GM23248 (cell line): ENCODE measurements at regions not wholly inside any gene's neighbourhood (a gene's known extent, or its start where the extent isn't known, plus 50 kb on each side); places are given as distances from the start of the nearest gene placed in this dataset.

Source experiments
- EZH2 ChIP-seq: fragments of 200-600 bp; sonication (generic); IDR thresholded peaks from 2 replicates; pipeline ENCODE4 v1.6.1; 2018; ENCODE audit warnings: antibody characterized with exemption, mild to moderate bottlenecking; ENCODE audit not compliant: insufficient read depth, poor library complexity, severe bottlenecking
- EZH2phosphoT487 ChIP-seq: fragments of 200-600 bp; sonication (generic); IDR thresholded peaks from 2 replicates; pipeline ENCODE4 v1.6.1; 2018; ENCODE audit warnings: antibody characterized with exemption, moderate library complexity, mild to moderate bottlenecking, low read depth; ENCODE audit not compliant: insufficient read depth

GRCh38 chr2:139360654-139361053 lies 580.5 kb upstream of the NXPH2 start:
- no peak for TF ChIP-seq EZH2
- TF ChIP-seq EZH2phosphoT487, result no peak
